ENCODE measurements at regions not wholly inside any gene's neighbourhood (a gene's known extent, or its start where the extent isn't known, plus 50 kb on each side); places are given as distances from the start of the nearest gene placed in this dataset.

DNA sequence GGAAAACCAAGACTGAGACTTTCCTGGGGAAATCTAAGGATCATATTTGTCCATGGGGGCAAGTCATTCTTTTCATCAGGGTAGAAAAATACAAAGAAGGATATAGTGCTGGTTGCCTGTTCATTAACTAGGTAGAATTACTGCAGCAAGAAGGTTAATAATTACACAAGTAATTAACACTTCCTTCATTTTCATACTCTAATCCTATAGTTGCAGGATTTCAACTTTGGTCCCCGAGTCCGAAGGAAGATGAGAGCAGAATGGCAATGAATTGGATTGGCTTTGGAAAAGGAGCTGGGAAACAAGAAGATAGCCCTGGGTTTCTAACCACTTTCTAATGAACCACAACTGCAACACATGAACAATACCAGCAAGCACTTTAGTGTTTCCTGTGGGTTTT, 199.2 kb upstream of the ESRRG start:
- TF ChIP-seq, protein P1, sequence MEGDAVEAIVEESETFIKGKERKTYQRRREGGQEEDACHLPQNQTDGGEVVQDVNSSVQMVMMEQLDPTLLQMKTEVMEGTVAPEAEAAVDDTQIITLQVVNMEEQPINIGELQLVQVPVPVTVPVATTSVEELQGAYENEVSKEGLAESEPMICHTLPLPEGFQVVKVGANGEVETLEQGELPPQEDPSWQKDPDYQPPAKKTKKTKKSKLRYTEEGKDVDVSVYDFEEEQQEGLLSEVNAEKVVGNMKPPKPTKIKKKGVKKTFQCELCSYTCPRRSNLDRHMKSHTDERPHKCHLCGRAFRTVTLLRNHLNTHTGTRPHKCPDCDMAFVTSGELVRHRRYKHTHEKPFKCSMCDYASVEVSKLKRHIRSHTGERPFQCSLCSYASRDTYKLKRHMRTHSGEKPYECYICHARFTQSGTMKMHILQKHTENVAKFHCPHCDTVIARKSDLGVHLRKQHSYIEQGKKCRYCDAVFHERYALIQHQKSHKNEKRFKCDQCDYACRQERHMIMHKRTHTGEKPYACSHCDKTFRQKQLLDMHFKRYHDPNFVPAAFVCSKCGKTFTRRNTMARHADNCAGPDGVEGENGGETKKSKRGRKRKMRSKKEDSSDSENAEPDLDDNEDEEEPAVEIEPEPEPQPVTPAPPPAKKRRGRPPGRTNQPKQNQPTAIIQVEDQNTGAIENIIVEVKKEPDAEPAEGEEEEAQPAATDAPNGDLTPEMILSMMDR (IDR thresholded peaks at IDR 0.05): no peak
- no peak for TF ChIP-seq POLR2A (IDR thresholded peaks at IDR 0.05)
